ENCODE measurements at regions not wholly inside any gene's neighbourhood (a gene's known extent, or its start where the extent isn't known, plus 50 kb on each side); places are given as distances from the start of the nearest gene placed in this dataset.

DNA sequence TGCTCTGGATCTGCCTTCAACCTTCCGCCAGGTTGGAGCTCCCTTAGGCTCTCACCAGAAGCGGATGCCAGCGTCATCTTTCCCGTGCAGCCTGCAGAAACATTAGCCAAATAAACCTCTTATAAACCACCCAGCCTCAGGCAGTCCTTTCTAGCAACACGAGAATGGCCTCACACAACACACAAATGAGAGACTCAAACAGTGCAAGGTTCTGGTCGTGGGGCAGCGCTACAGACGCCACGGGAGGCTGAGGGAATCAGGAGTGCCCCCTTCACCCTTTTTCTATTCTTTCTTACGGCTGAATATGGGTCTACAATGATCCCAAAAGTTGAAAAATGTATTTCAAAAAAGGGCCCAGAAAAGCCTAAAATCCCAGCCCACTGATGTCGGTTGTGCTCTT is 96.4 kb downstream of the FOXL3 start:
- DNase-seq (ENCODE audit: low spot score), result no peak

- DNase-seq (ENCODE audit: low spot score), result no peak
These were observed 97.4 kb downstream of the FOXL3 start for GRCh38 chr7:387132-388022.

- DNase-seq (ENCODE audit: low spot score), result no peak
These were observed 98.3 kb downstream of the FOXL3 start for GRCh38 chr7:388023-388960.

DNA sequence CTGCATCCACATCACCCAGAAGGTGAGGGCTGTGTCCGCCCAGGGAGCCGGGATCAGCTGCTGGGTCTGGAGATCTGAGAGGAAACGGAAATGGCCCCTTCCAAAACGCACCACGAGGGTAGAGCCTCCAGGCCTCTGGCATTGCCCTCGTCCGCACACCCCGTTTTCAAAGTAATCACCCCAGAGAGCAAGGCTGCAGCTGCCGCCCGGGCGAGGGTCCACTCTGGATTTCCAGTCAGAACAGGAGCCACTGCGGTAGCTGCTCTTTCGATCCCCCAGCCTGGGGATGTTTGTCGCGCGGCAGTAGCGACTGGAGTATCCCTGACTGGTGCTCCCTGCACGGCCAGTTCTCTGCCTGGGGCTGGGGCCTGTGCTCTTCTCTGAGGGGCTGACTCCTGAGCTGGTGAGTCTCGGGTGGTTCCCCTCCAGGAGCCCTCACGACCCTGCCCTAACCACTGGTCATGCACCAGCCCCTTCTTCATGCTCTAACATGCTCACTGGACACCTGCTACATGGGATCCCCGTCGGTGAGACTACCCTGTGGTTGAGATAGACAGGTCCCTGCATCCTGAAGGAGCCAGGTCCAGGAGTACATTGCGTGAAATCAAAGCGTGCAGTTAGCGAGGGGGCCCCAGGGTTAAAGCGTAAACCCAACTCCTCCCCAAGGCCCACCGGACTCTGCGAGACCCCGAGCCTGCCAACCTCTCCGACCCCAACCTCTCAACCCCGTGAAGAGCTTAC is 99.2 kb downstream of the FOXL3 start:
- no peak for DNase-seq (ENCODE audit: low spot score)

GRCh38 chr7:389911-390601 is 100.1 kb downstream of the FOXL3 start:
- DNase-seq (ENCODE audit: low spot score), result no peak

DNA sequence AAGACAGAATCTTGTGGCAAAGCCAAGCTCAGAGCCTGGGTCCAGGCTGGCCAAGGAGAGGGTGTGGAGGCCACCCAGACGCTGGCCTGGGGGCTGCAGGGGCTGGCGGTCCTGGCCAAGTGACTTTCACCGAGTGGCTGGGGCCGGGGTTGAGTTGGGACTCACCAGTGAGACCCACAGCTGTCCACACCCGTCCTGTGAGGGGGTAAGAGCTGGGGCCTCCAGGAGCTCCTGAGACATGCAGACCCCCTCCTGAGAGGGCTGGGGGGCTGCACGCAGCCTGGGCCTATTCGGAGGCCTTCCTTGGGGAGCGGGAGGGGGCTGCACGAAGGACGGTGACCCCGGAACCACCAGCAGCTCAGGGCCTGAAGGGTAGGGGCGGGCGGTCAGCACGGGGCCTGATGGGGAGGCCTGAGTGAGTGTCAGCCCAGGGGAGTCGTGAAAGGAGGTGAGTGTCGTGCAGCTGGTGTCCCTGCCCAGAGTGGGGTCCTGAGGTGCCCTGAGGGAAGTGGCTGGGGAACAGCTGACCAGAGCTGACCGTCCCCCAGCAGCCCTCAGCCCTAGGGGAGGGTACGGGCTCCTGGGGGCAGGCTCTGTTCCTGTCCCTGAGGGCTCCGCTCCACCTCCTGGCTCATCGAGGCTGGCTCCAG is 100.9 kb downstream of the FOXL3 start:
- DNase-seq (ENCODE audit: low spot score), result no peak

DNA sequence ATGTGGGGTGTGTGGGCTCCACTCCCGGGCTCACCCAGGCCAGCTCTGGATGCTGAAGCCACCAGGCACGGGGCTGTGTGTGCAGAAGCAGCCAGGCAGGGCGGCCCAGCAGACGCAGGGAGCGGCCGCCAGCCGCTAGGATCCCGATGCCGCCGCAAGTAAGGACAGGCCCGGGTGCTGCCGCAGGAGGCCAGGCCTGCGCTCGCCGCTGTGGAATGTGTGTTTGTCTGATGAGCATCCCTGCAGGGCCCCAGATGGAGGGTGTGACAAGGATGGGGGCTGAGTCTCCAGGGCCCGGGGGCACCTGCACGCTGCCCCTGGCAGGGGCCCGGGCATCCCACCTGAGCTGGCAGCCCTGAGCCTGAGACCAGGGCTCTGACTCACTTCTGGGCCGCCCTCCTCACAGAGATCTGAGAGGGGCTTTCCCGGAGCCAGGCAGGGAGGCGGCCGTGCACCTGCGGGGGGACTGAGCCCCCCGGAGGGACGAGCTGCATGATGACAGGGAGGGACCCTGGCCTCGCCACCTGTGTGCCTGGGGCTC is 101.5 kb downstream of the FOXL3 start:
- no peak for DNase-seq (ENCODE audit: low spot score)

- DNase-seq (ENCODE audit: low spot score), result no peak
These were observed 102.1 kb downstream of the FOXL3 start for GRCh38 chr7:391961-392524.

- DNase-seq (ENCODE audit: low spot score), result no peak
These were observed 102.9 kb downstream of the FOXL3 start for GRCh38 chr7:392822-393221.

DNA sequence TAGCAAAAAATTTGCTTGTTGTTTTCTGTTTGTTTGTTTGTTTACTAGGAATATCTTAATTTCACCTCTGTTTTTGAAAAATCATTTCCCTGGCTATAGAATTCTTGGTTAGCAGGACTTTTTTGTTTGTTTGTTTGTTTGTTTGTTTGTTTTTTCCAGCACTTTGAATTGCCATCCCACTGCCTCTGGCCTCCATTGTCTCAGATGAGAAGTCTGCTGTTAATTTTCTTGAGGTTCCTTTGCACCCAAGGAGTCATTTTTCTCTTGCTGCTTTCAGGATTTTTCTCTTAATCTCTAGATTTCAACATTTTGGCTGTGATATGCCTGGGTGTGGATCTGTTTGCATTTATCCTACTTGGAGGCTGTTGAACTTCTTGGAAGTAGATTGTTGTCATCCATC is 105.7 kb downstream of the FOXL3 start:
- no peak for DNase-seq (ENCODE audit: low spot score)

DNA sequence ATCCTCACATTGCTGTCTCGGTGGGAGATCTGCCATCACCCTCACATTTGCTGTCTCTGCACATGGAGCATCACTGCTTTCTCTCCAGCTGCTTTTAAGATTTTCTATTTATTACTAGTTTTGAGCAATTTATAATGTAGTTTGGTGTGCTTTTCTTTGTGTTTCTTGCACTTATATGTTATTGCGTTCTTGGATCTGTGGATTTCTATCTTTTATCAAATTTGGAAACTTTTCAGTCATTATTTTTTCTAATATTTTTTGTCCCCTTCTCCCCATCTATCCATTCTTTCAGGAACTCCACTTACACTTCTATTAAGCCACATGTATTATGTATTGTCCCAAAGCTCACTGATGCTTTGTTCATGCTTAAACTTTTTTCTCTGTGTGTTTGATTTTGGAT is 108.9 kb downstream of the FOXL3 start:
- DNase-seq (ENCODE audit: low spot score), result no peak

- DNase-seq (ENCODE audit: low spot score), result no peak
These were observed 111.0 kb downstream of the FOXL3 start for GRCh38 chr7:400901-401485.

GRCh38 chr7:401495-401894 is 111.5 kb downstream of the FOXL3 start:
- no peak for DNase-seq (ENCODE audit: low spot score)

DNA sequence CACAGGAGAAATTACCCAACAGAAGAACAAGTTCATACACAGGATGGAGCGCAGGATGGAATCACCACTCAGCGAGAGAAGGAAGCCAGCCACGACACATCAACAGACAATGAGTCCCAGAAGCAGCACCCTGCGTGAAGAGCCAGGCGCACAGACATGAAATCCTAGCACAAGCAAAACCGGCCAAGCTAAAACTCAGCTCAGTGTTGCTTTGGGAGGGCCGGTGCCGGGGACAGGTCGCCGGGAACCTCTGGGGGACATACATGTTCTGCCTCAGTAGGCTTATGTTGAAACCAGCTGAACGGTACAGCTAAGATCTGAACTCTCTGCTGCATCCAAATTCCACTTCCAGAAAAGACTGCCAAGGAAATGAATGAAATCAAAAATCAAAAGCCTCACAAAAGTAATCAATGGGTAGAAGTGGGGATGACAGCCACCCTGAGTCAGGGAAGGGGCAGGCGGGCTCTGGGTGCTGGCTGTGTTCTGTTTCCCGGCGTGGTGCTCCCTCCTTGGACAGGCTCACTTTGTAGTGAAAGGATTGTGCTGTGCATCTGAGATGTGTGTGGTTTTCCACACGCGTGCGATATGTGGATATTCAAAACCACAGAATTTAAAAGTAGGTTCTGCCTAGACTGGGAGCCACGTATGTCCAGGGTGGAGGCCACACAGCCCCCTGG is 114.7 kb downstream of the PDGFA start:
- no peak for DNase-seq (ENCODE audit: low spot score)

DNA sequence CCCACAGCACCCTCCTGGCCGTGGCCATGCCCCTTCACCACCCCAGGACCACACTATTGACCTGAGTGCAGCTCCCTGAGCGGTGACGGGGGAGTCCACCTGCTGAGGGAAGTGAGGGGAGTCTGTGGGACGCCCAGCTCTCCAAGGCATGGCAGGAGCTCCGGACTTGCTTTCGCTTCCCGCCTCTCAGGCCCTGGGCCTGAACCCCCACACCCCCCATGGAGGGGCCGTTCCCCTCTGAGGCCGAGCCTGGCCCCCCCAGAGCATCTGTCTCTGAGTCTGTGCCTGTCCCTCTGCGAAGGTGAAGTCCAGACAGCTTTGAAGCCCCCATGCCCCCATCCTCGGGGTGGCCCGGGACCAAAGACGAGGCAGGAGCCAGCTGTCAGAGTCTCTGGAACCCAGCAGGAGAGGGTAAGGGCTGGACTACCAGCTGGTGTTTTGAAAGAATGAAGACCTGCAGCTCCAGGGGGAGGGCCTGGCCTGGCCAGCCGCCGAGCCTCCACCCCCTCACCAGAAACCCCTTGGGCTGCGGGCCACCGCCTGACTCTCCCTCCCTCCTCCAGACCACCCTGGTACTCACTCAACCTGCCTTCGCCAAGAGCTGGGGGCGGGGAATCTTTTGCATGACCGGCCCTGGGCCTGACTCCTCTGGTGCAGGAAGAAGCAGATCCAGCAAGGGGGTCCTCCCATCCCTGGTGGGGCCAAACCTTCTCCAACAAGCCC is 114.0 kb downstream of the PDGFA start:
- no peak for DNase-seq (ENCODE audit: low spot score)

DNA sequence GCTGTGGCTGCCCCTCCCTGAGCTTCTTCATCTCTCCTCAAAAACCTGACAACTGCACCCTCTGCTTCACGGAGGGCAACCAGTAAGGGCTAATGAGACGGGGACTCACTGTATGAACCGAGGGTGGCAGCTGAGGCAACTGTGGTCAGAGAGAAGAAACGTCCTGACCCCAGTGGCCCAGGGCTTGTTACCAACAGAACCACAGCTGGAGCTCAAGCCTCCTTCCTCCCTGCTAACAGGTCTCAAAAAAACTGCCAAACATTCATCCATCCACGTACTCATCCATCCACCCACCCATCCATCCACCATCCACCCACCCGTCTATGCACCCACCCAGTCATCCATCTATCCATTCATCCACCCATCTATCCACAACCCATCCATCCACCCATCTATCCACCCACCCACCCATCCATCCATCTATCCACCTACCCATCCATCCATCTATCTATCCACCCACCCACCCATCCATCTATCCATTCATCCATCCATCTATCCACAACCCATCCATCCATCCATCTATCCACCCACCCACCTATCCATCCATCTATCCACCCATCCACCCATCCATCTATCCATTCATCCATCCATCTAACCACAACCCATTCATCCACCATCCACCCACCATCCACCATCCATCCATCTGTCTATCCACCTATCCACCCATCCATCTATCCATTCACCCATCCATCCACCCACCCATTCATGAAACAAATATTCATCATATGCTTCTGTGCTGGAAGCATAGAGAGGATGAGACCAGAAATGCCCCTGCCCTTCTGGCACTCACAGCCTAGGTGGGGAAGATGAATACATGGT is 111.7 kb downstream of the PDGFA start:
- no peak for DNase-seq (ENCODE audit: low spot score)

GRCh38 chr7:408751-409311 is 110.8 kb downstream of the PDGFA start:
- DNase-seq (ENCODE audit: low spot score), result no peak
